ENCODE measurements at regions not wholly inside any gene's neighbourhood (a gene's known extent, or its start where the extent isn't known, plus 50 kb on each side); places are given as distances from the start of the nearest gene placed in this dataset.
"Not testable (repeated sequence)": the region's sequence is repeated elsewhere in the genome, so short reads cannot be mapped to it uniquely, and the experiment has no call there.

DNA sequence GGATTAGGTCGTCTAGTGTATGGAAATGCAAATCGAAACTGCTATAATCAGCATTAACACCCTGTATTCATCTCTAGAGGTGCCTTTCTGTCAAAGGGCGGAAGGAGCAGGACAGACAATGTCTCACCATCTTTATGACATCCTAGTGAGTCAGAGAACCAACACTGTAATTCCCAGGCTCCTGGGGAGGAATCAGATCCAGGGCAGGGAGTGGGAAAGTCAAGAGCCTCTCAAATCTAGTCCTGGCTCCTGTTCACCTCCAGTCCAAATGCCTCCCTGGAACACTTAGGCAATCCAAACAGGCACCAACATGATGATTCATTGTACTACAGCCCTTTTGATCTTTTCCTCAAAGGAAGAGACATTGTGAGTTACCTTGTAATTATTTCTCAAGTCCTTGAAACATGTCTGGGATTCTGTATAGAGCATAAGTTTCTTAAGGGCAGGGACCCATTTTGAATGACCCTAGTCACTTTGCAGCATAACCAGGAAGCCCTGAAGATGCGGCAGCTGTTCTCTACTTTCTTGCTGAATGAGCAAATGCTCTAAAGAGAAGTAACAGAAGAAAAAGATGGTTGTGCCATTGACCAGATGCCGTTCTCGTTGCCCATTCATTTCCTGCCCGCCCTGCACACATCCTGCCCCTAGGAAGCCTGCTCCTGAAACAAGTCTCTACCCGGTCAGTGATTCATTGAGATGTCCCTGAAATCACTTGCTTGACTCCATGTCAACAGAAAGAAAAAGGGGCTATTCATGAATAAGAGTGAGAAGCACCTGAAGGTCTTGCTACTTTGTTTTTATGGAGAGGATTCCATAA is 112.8 kb upstream of the JARID2 start:
- peak; percentile 87 for DNase-seq

- DNase-seq = no peak
Measured at GRCh38 chr6:15137086-15137485, 108.8 kb upstream of the JARID2 start.

DNA sequence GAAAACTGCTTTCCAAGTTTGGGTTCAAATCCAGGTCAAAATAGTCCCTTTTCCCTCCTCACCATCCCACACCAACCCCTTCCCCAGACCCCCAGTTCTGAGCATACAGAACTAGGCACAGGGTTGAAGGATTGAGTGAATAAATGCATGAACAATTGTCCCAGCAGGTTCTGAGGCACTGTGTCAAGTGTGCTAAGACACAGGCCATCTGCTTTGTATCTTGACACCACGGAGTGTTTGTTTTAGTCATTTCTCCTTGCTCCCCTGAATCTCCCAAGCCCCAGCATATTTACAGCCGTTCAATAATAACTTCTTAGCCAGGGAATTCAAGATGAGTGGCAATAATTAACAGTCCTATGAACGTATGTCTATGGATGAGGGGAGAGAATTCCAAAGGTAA is 102.8 kb upstream of the JARID2 start:
- no peak for DNase-seq

GRCh38 chr6:15143540-15143939 is 102.3 kb upstream of the JARID2 start:
- DNase-seq = no peak

DNA sequence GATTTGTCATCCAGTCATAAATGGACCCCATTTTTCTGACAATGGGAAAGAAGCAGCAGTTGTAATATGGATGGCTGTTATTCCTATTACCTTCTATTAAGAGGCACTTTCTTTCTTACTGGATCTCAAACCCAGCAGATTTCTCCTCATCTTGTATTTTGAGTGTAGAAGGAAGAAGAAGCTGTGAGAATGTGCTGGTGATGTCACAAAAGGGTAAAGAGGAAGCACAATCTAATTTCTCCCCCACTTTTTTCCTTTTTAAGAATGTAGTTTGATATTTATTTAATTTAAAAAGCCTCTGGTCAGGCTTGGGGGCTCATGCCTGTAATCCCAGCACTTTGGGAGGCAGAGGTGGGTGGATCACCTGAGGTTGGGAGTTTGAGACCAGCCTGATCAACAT is 100.0 kb upstream of the JARID2 start:
- no peak for DNase-seq

DNA sequence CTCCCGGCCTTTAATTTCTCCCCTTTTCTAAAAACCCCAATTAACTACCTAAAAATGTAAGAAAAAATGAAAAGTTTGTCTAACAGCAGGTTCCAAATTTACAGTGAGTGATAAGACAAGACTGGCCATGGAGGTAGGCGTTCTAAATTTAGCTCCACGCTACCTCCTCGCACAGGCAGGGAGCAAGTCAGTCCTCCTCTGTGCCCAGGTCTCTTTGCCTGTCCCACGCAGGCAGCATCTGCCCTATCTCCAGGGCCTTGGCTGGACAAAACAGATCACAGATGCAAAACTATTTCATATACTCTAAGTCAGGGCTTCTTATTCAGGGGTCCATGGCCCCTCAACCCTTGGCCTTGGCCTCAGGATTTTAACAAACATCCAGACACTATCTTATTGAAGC is 98.0 kb upstream of the JARID2 start:
- no peak for DNase-seq

- peak; percentile 73 for DNase-seq
Measured at GRCh38 chr6:15148356-15148946, 97.4 kb upstream of the JARID2 start.

DNA sequence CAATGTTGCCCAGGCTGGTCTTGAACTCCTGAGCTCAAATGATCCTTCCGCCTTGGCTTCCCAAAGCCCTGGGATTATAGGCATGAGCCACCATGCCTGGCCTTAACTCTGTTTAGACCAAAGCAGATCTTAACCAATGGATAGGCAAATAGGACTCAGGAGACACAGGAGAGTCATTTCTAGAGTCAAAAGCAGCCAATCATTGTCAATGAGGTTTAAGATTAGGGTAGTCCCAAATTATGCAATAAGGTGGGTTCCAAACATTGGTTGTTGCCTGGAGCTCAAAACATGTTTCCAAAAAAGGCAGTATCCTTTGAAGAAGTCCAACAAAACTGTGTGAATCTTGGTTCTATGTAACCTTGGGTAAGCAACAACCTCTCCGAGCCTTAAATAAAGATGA is 95.7 kb upstream of the JARID2 start:
- DNase-seq = no peak

- no peak for DNase-seq
Measured at GRCh38 chr6:15152700-15153099, 93.2 kb upstream of the JARID2 start.

DNA sequence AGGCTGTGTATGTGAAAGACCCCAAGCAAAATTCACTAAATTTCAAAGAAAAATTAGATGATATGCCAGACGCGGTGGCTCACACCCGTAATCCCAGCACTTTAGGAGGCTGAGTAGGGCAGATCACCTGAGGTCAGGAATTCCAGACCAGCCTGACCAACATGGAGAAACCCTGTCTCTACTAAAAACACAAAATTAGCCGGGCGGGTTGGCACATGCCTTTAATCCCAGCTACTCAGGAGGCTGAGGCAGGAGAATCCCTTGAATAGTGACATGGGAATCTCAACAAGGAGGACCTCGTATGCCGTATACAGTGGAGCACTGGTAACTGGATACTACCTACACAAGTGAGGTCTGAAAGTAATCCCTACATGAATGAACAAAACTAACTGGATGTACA is 92.7 kb upstream of the JARID2 start:
- DNase-seq = no peak

- no peak for DNase-seq
Measured at GRCh38 chr6:15157479-15157878, 88.4 kb upstream of the JARID2 start.

DNA sequence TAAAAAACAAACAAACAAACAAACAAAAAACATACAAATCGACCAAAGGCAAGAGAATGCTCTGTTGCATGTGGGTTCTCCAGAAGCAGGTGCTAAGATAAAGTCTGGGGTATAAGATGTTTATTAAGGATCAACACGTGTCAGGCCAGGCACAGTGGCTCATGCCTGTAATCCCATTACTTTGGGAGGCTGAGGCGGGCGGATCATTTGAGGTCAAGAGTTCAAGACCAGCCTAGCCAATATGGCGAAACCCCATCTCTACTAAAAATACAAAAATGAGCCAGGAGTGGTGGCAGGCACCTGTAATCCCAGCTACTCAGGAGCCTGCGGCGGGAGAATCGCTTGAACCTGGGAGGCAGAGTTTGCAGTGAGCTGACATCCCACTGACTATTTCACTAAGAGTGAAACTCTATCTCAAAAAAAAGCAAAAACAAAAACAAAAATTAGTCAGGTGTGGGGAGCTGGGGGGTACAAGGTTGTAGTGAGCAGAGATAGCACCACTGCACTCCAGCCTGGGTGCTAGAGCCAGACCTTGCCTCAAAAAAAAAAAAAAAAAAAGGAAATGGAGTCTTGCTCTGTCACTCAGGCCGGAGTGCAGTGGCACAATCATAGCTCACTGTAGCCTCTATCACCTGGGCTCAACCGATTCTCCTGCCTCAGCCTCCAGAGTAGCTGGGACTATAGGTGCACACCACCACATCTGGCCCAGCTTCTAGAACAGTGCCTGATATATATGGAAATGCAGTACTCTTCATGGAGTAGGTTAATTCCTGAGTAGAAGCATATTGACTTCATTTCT is 86.8 kb upstream of the JARID2 start:
- DNase-seq = no peak

DNA sequence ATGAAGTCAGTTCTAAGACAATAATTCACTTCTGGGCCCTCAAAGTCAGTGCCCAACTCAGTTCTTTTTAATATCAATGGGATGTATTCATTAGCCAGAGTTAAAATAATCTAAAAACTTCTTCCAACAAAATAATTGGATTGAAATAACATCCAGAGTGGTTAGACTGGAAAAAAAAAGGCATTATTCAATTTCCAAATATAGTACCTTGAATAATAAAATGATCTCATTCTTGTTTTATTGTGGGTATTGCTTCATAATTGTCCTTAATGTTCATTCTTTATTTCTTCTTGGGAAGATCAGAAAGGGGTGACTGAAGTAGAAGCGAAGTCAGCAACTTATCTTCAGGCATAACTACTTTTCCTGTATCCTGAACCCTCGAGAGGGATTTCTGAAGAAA is 85.1 kb upstream of the JARID2 start:
- DNase-seq = no peak

GRCh38 chr6:15164855-15165254 is 81.0 kb upstream of the JARID2 start:
- not testable (repeated sequence) for DNase-seq

- no peak for DNase-seq
Measured at GRCh38 chr6:15166121-15166520, 79.7 kb upstream of the JARID2 start.

DNA sequence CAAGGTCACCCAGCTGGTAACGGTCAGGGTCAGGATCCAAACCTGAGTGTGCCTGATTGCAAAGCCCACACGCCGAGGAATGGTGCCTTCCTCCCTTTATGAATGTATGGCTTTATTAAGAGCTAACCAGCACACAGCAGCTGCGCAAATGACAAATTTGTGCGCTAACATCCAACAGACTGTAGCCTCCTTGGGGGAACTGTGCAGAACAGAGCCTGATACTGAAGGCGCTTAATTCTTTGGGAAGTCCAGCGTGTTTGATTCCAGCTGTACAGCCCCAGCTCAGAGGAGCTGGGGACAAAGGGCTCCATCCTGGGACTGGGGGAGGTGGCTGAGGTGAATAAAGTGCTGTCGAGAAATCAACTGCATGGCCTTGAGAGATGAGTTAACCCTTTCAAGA is 75.7 kb upstream of the JARID2 start:
- no peak for DNase-seq

- DNase-seq = no peak
Measured at GRCh38 chr6:15171026-15171425, 74.8 kb upstream of the JARID2 start.

GRCh38 chr6:15176816-15177370 is 69.0 kb upstream of the JARID2 start:
- no peak for DNase-seq

GRCh38 chr6:15183979-15184378 is 61.9 kb upstream of the JARID2 start:
- DNase-seq = no peak

DNA sequence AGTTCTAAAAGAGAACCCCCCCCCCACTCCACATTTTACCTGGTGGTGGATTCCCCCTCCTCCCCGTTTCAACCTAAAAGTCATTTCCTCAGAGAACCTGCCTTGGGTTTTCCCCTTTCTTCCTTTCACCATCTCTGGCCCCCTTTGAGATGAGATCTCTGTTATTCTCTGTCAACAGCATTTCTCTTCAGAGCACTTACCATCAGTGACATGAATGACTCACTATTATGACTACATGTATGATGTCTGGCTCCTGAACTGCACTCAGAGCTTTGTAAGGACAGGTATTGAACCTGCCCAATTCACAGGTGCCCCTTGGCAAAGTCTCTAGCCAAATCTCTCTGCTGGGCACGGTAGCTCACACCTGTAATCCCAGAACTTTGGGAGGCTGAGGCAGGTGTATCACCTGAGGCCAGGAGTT is 61.4 kb upstream of the JARID2 start:
- no peak for DNase-seq

DNA sequence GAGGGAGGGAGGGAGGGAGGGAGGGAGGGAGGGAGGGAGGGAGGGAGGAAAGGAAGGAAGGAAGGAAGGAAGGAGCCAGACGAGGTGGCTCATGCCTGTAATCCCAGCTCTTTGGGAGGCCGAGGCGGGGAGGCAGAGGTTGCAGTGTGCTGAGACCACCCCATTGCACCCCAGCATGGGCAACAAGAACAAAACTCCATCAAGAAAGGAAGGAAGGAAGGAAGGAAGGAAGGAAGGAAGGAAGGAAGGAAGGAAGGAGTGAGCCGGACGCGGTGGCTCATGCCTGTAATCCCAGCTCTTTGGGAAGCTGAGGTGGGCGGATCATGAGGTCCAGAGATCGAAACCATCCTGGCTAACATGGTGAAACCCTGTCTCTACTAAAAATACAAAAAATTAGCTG is 60.8 kb upstream of the JARID2 start:
- DNase-seq = not testable (repeated sequence)

DNA sequence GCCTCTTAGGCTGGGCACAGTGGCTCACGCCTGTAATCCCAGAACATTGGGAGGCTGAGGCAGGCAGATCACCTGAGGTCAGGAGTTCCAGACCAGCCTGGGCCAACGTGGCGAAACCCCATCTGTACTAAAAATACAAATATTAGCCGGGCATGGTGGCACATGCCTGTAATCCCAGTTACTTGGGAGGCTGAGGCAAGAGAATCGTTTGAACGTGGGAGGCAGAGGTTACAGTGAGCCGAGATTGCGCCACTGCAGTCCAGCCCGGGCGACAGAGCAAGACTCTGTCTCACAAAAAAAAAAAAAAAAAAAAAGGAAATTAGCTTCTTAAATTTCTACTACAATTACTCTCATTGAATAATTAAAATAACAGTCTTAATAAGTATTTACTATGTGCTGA is 52.4 kb upstream of the JARID2 start:
- DNase-seq = not testable (repeated sequence)

GRCh38 chr6:15194453-15194852 is 51.4 kb upstream of the JARID2 start:
- no peak for DNase-seq

Measured in fibroblast of upper back skin (primary cell).